A549 (cell line): ENCODE measurements at regions not wholly inside any gene's neighbourhood (a gene's known extent, or its start where the extent isn't known, plus 50 kb on each side); places are given as distances from the start of the nearest gene placed in this dataset.

Source experiments
- ATAC-seq, 2 experiments: fragments of 200-7000 bp in 1 of 2; fragments of >200 bp in 1 of 2; cut with Nextera tagmentation in 1 of 2; cut with Tn5 transposase in 1 of 2; 3 replicates each; pipeline versions ENCODE4 v1.8.0 to v1.9.1; 2018 to 2020; ENCODE audit warnings: mild to moderate bottlenecking in 1 of 2, moderate library complexity in 1 of 2
- CTCF ChIA-PET: fragments of 300-600 bp; sonication (Branson Sonifier 250); formaldehyde crosslinking; extraction: SDS; loops from one replicate; lab custom pipeline; 2021; ENCODE audit warnings: antibody characterized with exemption, inconsistent platforms; lab: Yijun Ruan, JAX
- POLR2A ChIA-PET: fragments of 350-600 bp; formaldehyde crosslinking; extraction: SDS; loops from one replicate; lab custom pipeline; 2021; ENCODE audit warnings: antibody characterized with exemption, inconsistent platforms; lab: Yijun Ruan, JAX
- DNase-seq, 2 experiments: peaks; one replicate each; pipeline versions ENCODE4 v3.0.0 to v3.0.0-alpha.2; 2011 to 2016; ENCODE audit warnings: low read depth in 1 of 2, low spot score in 1 of 2
- FAIRE-seq: peaks from 2 replicates; lab custom pipeline; 2011; peaks lifted over from hg19 to GRCh38; lab: Jason Lieb, UNC
- H3K27ac ChIP-seq, 2 experiments: fragments of >200 bp; sonication (Bioruptor Twin); formaldehyde crosslinking; 3 replicates each; pipeline ENCODE4 v1.5.1; 2016 to 2017
- H3K4me1 ChIP-seq: fragments of >200 bp; sonication (Bioruptor Twin); formaldehyde crosslinking; 3 replicates; pipeline ENCODE4 v1.6.1; 2016
- H3K4me2 ChIP-seq: fragments of >200 bp; sonication (Bioruptor Twin); formaldehyde crosslinking; 3 replicates; pipeline ENCODE4 v1.6.1; 2016
- H3K4me3 ChIP-seq: fragments of >200 bp; sonication (Bioruptor Twin); formaldehyde crosslinking; 3 replicates; pipeline ENCODE4 v1.5.1; 2016
- H3K9me3 ChIP-seq: fragments of >200 bp; sonication (Bioruptor Twin); formaldehyde crosslinking; 3 replicates; pipeline ENCODE4 v1.6.1; 2016
- BCL3 ChIP-seq: fragments of >200 bp; sonication (Bioruptor Twin); formaldehyde crosslinking; IDR thresholded peaks from 3 replicates; pipeline ENCODE4 v1.6.1; 2016
- BHLHE40 ChIP-seq: IDR thresholded peaks from 2 replicates; pipeline ENCODE4 v1.6.1; 2012; ENCODE audit warnings: low read depth, low read length, inconsistent platforms
- CHD4 ChIP-seq: fragments of 200-600 bp; sonication (generic); IDR thresholded peaks from 2 replicates; pipeline ENCODE4 v1.6.1; 2016; ENCODE audit warnings: antibody characterized with exemption, mild to moderate bottlenecking, borderline replicate concordance
- EHF ChIP-seq: fragments of 250-450 bp; sonication (Bioruptor Pico); IDR thresholded peaks from 2 replicates; pipeline ENCODE4 v1.5.0; 2020; ENCODE audit warnings: mild to moderate bottlenecking
- ESRRA ChIP-seq: fragments of 150-350 bp; IDR thresholded peaks from 2 replicates; pipeline ENCODE4 v1.6.1; 2014; ENCODE audit warnings: mild to moderate bottlenecking, low read length, borderline replicate concordance
- FOSB ChIP-seq: fragments of 250-450 bp; sonication (Bioruptor Pico); IDR thresholded peaks from 2 replicates; pipeline ENCODE4 v1.5.0; 2020; ENCODE audit warnings: mild to moderate bottlenecking, moderate library complexity
- HDAC2 ChIP-seq: fragments of 200-600 bp; sonication (generic); IDR thresholded peaks from 2 replicates; pipeline ENCODE4 v1.6.1; 2016
- HMGXB4 ChIP-seq: fragments of 250-450 bp; sonication (Bioruptor Pico); IDR thresholded peaks from 2 replicates; pipeline ENCODE4 v1.5.0; 2021; ENCODE audit warnings: mild to moderate bottlenecking, moderate library complexity, borderline replicate concordance
- HOXA7 ChIP-seq: fragments of 250-450 bp; sonication (Bioruptor Pico); IDR thresholded peaks from 2 replicates; pipeline ENCODE4 v1.5.0; 2020; ENCODE audit warnings: mild to moderate bottlenecking, moderate library complexity
- JUN ChIP-seq, 2 experiments: fragments of >200 bp; sonication (Bioruptor Twin); formaldehyde crosslinking; IDR thresholded peaks; 2 replicates in 1 of 2; 3 replicates in 1 of 2; pipeline ENCODE4 v1.6.1; 2016 to 2017
- KDM1A ChIP-seq: fragments of 200-600 bp; sonication (generic); IDR thresholded peaks from 2 replicates; pipeline ENCODE4 v1.6.1; 2016; ENCODE audit warnings: low read depth, mild to moderate bottlenecking
- MAFK ChIP-seq: fragments of 450-650 bp; IDR thresholded peaks from 2 replicates; pipeline ENCODE4 v1.6.1; 2014; ENCODE audit not compliant: partially characterized antibody
- PBX3 ChIP-seq: IDR thresholded peaks from 2 replicates; pipeline ENCODE4 v1.6.1; 2012
- PHF8 ChIP-seq: fragments of 200-600 bp; sonication (generic); IDR thresholded peaks from 2 replicates; pipeline ENCODE4 v1.6.1; 2016; ENCODE audit warnings: low read depth, mild to moderate bottlenecking, antibody characterized with exemption, moderate library complexity, borderline replicate concordance
- RAD21 ChIP-seq, 2 experiments: fragments of >200 bp in 1 of 2; sonication (Bioruptor Twin) in 1 of 2; formaldehyde crosslinking in 1 of 2; IDR thresholded peaks in 1 of 2; conservative IDR thresholded peaks in 1 of 2; 2 replicates in 1 of 2; 3 replicates in 1 of 2; pipeline ENCODE4 v1.6.1; 2012 to 2018; ENCODE audit warnings: inconsistent platforms in 1 of 2
- RARB ChIP-seq: fragments of 250-450 bp; sonication (Bioruptor Pico); IDR thresholded peaks from 2 replicates; pipeline ENCODE4 v1.8.0; 2021; ENCODE audit warnings: mild to moderate bottlenecking, moderate library complexity
- SMC3 ChIP-seq: fragments of >200 bp; sonication (Bioruptor Twin); formaldehyde crosslinking; IDR thresholded peaks from 3 replicates; pipeline ENCODE4 v1.6.1; 2018; ENCODE audit warnings: inconsistent platforms
- SREBF2 ChIP-seq: fragments of 450-650 bp; IDR thresholded peaks from 2 replicates; pipeline ENCODE4 v1.6.1; 2014; ENCODE audit warnings: mild to moderate bottlenecking, moderate library complexity
- TFCP2L1 ChIP-seq: fragments of 250-450 bp; sonication (Bioruptor Pico); IDR thresholded peaks from 2 replicates; pipeline ENCODE4 v1.5.0; 2021; ENCODE audit warnings: mild to moderate bottlenecking
- ZC3H11A ChIP-seq: fragments of 450-650 bp; IDR thresholded peaks from 2 replicates; pipeline ENCODE4 v1.6.1; 2014; ENCODE audit warnings: antibody characterized with exemption, mild to moderate bottlenecking
- WGBS: methylation state at CpG from one replicate; pipeline ENCODE4 v1.1.6; 2017; ENCODE audit errors: missing lambda C conversion rate; 5-methylcytosine and 5-hydroxymethylcytosine counted together

GRCh38 chr5:86152988-86153560 is 464.7 kb upstream of the COX7C start (continued):
- TF ChIP-seq ZC3H11A (no peak), JUN (IDR thresholded peaks at IDR 0.05) (no peak), HOXA7 (no peak), RARB (no peak), PHF8 (no peak)

GRCh38 chr5:86155796-86156195 is 461.9 kb upstream of the COX7C start:
- Histone ChIP-seq H3K27ac (no peak overlapping the region), H3K4me2 (no peak overlapping the region), H3K4me1 (no peaks in the 10 kb centered on the region), H3K4me3 (no peak overlapping the region), H3K9me3 (no peaks in the 10 kb centered on the region)
- TF ChIP-seq HMGXB4 (CRISPR knock-in tag), result no peak
- no peak for TF ChIP-seq ESRRA
- TF ChIP-seq HDAC2, result no peak
- no peak for TF ChIP-seq PHF8
- TF ChIP-seq RAD21 (conservative IDR thresholded peaks at IDR 0.05 in 1 of 2, IDR thresholded peaks at IDR 0.05 in 1 of 2), result no peak
- TF ChIP-seq SREBF2, result no peak
- TF ChIP-seq EHF (CRISPR knock-in tag), result no peak
- TF ChIP-seq KDM1A, result no peak
- TF ChIP-seq HOXA7, result no peak
- POLR2A ChIA-PET, result no interaction called here
- no peak for FAIRE-seq
- no peak for DNase-seq
- CTCF ChIA-PET, result no interaction called here
- WGBS, result 32% methylated on average over 3 of the region's 3 CpGs
- no peak for ATAC-seq

- POLR2A ChIA-PET, result no interaction called here
- H3K9me3 ChIP-seq, result no peaks in the 10 kb centered on the region
- no peak overlapping the region for H3K27ac ChIP-seq
- H3K4me2 ChIP-seq, result no peak overlapping the region
- no peak overlapping the region for H3K4me3 ChIP-seq
- CTCF ChIA-PET, result no interaction called here
- no peaks in the 10 kb centered on the region for H3K4me1 ChIP-seq
- WGBS, result 42% methylated on average over 1 of the region's 1 CpG
- ATAC-seq (no peak), FAIRE-seq (no peak), DNase-seq (no peak)
- TF ChIP-seq HDAC2, result no peak
- TF ChIP-seq MAFK, result peak; percentile 75
These were observed 447.5 kb upstream of the COX7C start for GRCh38 chr5:86170194-86170593.

- Histone ChIP-seq H3K4me1 (no peaks in the 10 kb centered on the region), H3K27ac (no peak overlapping the region), H3K4me3 (no peak overlapping the region), H3K4me2 (no peak overlapping the region), H3K9me3 (no peaks in the 10 kb centered on the region)
- DNase-seq, result peak in 1 of 2 experiments; percentile 6
- POLR2A ChIA-PET, result no interaction called here
- TF ChIP-seq TFCP2L1 (no peak), CHD4 (no peak), PBX3 (no peak), FOSB (no peak), SREBF2 (no peak), BCL3 (no peak), PHF8 (no peak), SMC3 (no peak), EHF (CRISPR knock-in tag) (no peak), BHLHE40 (no peak)
- FAIRE-seq, result no peak
- CTCF ChIA-PET, result no interaction called here
- no peak for ATAC-seq
- 13% methylated on average over 1 of the region's 1 CpG for WGBS
These were observed 442.5 kb upstream of the COX7C start for GRCh38 chr5:86175224-86175623.
